AG04449 (cell line): ENCODE measurements at regions not wholly inside any gene's neighbourhood (a gene's known extent, or its start where the extent isn't known, plus 50 kb on each side); places are given as distances from the start of the nearest gene placed in this dataset.

Experiments used
- CTCF ChIA-PET: fragments of 350-600 bp; formaldehyde crosslinking; extraction: SDS; loops from one replicate; lab custom pipeline; 2021; ENCODE audit warnings: antibody characterized with exemption; lab: Yijun Ruan, JAX
- POLR2A ChIA-PET: fragments of 400-600, 350-600 bp; formaldehyde crosslinking; extraction: SDS; loops from one replicate; lab custom pipeline; 2020; ENCODE audit warnings: antibody characterized with exemption, inconsistent platforms; lab: Yijun Ruan, JAX
- DNase-seq: peaks from one replicate; pipeline ENCODE4 v3.0.0-alpha.2; 2010; ENCODE audit warnings: low read depth, low spot score
- H3K4me3 ChIP-seq: 2 replicates; pipeline ENCODE4 v1.5.1; 2011; ENCODE audit warnings: low read depth, mild to moderate bottlenecking, control low read depth, low read length
- CTCF ChIP-seq: IDR thresholded peaks from one replicate; pipeline ENCODE4 v1.5.1; 2011; ENCODE audit warnings: mild to moderate bottlenecking, moderate library complexity, low read length, control low read depth, inconsistent platforms; ENCODE audit not compliant: insufficient read depth; ENCODE audit errors: missing control alignments

GRCh38 chr14:55760789-55761566, 181.0 kb downstream of the KTN1 start:
- no peak for TF ChIP-seq CTCF
- POLR2A ChIA-PET: no interaction called here

DNA sequence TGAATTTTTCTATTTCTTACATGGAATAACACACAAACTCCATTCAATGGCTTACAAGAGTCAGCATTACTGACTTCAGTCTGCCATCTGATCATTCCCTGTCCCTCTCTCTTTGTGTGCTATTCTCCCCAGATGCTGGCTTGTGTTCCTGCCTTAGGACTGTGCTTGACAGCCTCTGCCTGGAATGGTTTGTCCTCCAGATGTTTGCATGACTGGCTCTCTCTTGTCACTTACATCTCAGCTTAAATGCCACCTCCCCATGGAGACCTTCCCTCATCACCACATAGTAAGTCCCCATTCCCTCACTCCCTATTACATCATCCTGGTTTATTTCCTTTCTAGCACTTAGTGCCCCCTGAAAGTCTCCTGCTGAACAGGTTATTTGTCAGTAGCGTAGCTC, 181.6 kb downstream of the KTN1 start:
- no peak for DNase-seq
- CTCF ChIA-PET: interaction anchor here (1.0 to 1.6 kb wide), 2 partner anchors 28 to 30 kb away, joined by 4 to 5 read pairs; no protein-coding TSS in a partner anchor
- no peak for TF ChIP-seq CTCF
- no peak overlapping the region for H3K4me3 ChIP-seq
- POLR2A ChIA-PET: no interaction called here

More at GRCh38 chr14:55760789-55761566, 181.0 kb downstream of the KTN1 start:
- H3K4me3 ChIP-seq: no peak overlapping the region
- CTCF ChIA-PET: interaction anchor here (1.0 to 1.6 kb wide), 2 partner anchors 27 to 29 kb away, joined by 4 to 5 read pairs; no protein-coding TSS in a partner anchor
- no peak for DNase-seq

DNA sequence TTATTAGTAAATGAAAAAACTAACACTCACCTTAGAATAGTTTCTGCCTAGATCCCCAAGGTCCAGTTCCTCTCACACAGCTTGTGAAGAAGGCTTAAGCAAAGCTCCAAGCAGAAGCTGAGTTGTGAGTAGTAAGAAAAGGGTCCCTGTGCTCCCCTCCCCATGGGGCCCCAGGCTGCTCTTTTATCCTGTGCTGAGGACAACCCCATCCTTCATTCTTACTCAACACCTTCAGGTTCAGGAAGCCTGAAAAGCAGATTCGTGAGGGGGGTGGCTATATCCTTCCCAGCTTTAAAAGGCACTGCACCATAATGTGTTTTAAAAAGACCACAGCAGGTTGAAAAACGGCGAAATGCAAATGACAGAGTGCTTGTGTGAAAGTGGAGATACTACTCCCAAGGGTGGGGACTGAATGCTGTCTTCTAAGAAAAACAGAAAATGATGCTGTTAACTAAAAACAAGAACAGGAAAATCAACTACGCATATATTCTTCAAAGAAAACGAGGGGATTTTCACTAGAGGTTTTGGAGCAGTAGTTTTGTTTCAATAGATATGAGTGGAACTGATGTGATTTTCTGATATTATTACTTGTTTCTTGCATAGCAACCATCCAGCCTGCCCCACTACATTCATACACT, 182.7 kb downstream of the KTN1 start:
- no peak for DNase-seq
- POLR2A ChIA-PET: no interaction called here
- CTCF ChIA-PET: interaction anchor here (1.2 kb wide), 1 partner anchor 30 kb away, joined by 4 read pairs; no protein-coding TSS in a partner anchor
- H3K4me3 ChIP-seq: no peak overlapping the region
- TF ChIP-seq CTCF: no peak

- no peak for DNase-seq
- no peak for TF ChIP-seq CTCF
- POLR2A ChIA-PET: no interaction called here
- CTCF ChIA-PET: no interaction called here
- H3K4me3 ChIP-seq: no peak overlapping the region
These were observed 184.8 kb downstream of the KTN1 start for GRCh38 chr14:55764784-55765183.

- TF ChIP-seq CTCF: no peak
- DNase-seq: no peak
- ChIA-PET CTCF (no interaction called here), POLR2A (no interaction called here)
- no peak overlapping the region for H3K4me3 ChIP-seq
These were observed 186.1 kb downstream of the KTN1 start for GRCh38 chr14:55766071-55766470.

- no peak for TF ChIP-seq CTCF
- no peak overlapping the region for H3K4me3 ChIP-seq
- CTCF ChIA-PET: no interaction called here
- POLR2A ChIA-PET: no interaction called here
- DNase-seq: no peak
These were observed 187.3 kb downstream of the KTN1 start for GRCh38 chr14:55767286-55767685.
